GM12875 (cell line): ENCODE measurements at regions not wholly inside any gene's neighbourhood (a gene's known extent, or its start where the extent isn't known, plus 50 kb on each side); places are given as distances from the start of the nearest gene placed in this dataset.

Experiments used
- H3K4me3 ChIP-seq: one replicate; pipeline ENCODE4 v1.5.1; 2011; ENCODE audit warnings: low read depth, low read length, control low read depth
- CTCF ChIP-seq: IDR thresholded peaks from 2 replicates; pipeline ENCODE4 v1.5.1; 2011; ENCODE audit warnings: low read depth, mild to moderate bottlenecking, control low read depth, inconsistent platforms, low read length, moderate library complexity, borderline replicate concordance; ENCODE audit not compliant: insufficient read depth

DNA sequence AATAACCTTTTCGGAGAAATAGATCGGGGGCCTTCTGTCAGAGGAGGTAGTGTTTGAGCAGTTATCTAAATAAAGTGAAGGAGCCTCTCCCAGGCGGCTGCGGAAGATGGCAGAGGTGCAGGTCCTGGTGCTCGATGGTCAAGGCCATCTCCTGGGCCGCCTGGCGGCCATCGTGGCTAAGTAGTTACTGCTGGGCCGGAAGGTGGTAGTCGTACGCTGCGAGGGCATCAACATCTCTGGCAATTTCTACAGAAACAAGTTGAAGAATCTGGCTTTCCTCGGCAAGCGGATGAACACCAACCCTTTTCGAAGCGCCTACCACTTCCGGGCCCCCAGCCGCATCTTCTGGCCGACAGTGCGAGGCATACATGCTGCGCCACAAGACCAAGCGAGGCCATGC, 186.1 kb downstream of the KTN1 start:
- no peak overlapping the region for H3K4me3 ChIP-seq
- TF ChIP-seq CTCF, result no peak

GRCh38 chr14:55767286-55767685, 187.3 kb downstream of the KTN1 start:
- no peak for TF ChIP-seq CTCF
- H3K4me3 ChIP-seq, result no peak overlapping the region

GRCh38 chr14:55769877-55770276, 189.9 kb downstream of the KTN1 start:
- no peak overlapping the region for H3K4me3 ChIP-seq
- TF ChIP-seq CTCF, result no peak

GRCh38 chr14:55771242-55771981, 191.4 kb downstream of the KTN1 start:
- TF ChIP-seq CTCF, result no peak

DNA sequence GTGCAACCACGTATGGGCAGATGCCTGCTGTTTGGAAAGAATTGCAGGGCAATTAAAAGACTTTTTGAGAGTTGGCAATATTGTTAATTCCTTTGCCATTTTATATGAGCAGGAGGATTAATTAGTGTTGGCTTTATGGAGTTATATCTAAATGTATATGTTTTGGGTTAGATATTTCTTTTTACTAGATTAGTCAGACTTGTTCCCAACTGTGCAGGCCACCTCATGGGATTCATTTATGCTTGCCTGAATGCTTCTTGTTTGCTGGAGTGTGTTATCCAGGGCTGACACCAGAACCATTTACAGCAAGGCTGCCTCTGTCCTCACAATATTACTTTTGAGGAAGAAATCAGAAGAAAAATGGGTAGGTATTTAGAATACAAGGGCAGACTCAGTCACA, 192.5 kb downstream of the KTN1 start:
- no peak overlapping the region for H3K4me3 ChIP-seq
- no peak for TF ChIP-seq CTCF

More at GRCh38 chr14:55771242-55771981, 191.4 kb downstream of the KTN1 start:
- no peak overlapping the region for H3K4me3 ChIP-seq

GRCh38 chr14:55773312-55773711, 193.3 kb downstream of the KTN1 start:
- no peak for TF ChIP-seq CTCF
- no peak overlapping the region for H3K4me3 ChIP-seq

GRCh38 chr14:55773984-55774545, 194.1 kb downstream of the KTN1 start:
- TF ChIP-seq CTCF, result no peak
- H3K4me3 ChIP-seq, result no peak overlapping the region
